ENCODE measurements at regions not wholly inside any gene's neighbourhood (a gene's known extent, or its start where the extent isn't known, plus 50 kb on each side); places are given as distances from the start of the nearest gene placed in this dataset.

DNA sequence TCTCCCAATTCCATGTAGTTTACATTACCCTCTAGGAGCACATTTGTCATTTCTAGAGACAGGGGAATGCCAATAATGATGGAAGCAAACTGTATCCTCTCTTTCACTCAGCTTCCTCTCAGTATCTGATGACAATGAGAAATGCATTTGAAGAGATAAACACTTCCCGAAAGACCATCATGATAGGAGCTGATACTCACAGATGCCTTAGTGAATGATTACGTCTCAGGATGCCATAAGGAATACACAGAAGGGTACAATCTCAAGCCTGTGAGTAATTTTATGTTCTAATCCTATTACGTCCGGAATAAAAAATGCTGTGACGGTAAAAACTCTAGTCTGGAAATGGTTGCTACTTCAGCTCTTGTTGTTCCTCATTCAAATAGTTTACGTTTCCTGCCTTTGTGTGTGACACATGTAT is 663.8 kb upstream of the MIR17HG start:
- no CpG with 5 or more reads among the region's 6 CpGs for WGBS, 2 experiments (ENCODE audit: extremely low coverage in 2 of 2, insufficient read length in 1 of 2)
- H3K14ac ChIP-seq (replicated peaks; ENCODE audit: low read depth, low read length), result no peak overlapping the region
- no peaks in the 10 kb centered on the region for H3K9me1 ChIP-seq (ENCODE audit: insufficient read depth, low read length)
- no peak overlapping the region for H3K23ac ChIP-seq (ENCODE audit: low read depth, low read length)
- no peak overlapping the region for H2BK15ac ChIP-seq (ENCODE audit: low read depth, low read length)
- in situ Hi-C loops (cut with MboI; ENCODE audit: low sequenced_read_pairs), result no loop called here
- no peak overlapping the region for H2AFZ ChIP-seq (replicated peaks; ENCODE audit: low read length, poor library complexity)
- H4K91ac ChIP-seq (ENCODE audit: insufficient read depth, low read depth, low read length), result no peak overlapping the region
- H2BK120ac ChIP-seq (ENCODE audit: low read depth, low read length), result no peak overlapping the region
- H3K4me1 ChIP-seq (ENCODE audit: control insufficient read depth, insufficient read depth, low read length), result no peaks in the 10 kb centered on the region
- no peak for ATAC-seq (ENCODE audit: low read depth)
- dilution Hi-C loops (cut with HindIII; ENCODE audit: low sequenced_read_pairs, unreplicated experiment), result no loop called here
- H2BK20ac ChIP-seq (ENCODE audit: low read depth, low read length), result no peak overlapping the region
- H3K4me3 ChIP-seq (ENCODE audit: insufficient read depth, low read depth, low read length), result no peak overlapping the region
- BruUV-seq (replicated peaks), result no TSS peak
- no peak overlapping the region for H4K5ac ChIP-seq (ENCODE audit: low read depth, low read length)
- no peak overlapping the region for H3K27ac ChIP-seq (ENCODE audit: insufficient read depth, low read length)
- H4K20me1 ChIP-seq (ENCODE audit: insufficient read depth, low read length), result no peaks in the 10 kb centered on the region
- no peak overlapping the region for H3K4ac ChIP-seq (ENCODE audit: low read depth, low read length)
- H3K56ac ChIP-seq (ENCODE audit: extremely low read depth, insufficient read depth, low read length), result no peak overlapping the region
- no peak overlapping the region for H3K9ac ChIP-seq (ENCODE audit: low read depth, low read length)
- TF ChIP-seq BHLHE40 (IDR thresholded peaks at IDR 0.05; ENCODE audit: low read depth, low read length) (no peak), NFE2L2 (IDR thresholded peaks at IDR 0.05; ENCODE audit: low read depth, low read length) (no peak), SMC3 (IDR thresholded peaks at IDR 0.05; ENCODE audit: low read depth, low read length) (no peak)
- TF ChIP-seq, protein P1, sequence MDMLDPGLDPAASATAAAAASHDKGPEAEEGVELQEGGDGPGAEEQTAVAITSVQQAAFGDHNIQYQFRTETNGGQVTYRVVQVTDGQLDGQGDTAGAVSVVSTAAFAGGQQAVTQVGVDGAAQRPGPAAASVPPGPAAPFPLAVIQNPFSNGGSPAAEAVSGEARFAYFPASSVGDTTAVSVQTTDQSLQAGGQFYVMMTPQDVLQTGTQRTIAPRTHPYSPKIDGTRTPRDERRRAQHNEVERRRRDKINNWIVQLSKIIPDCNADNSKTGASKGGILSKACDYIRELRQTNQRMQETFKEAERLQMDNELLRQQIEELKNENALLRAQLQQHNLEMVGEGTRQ (IDR thresholded peaks at IDR 0.05; ENCODE audit: low read depth, low read length), result no peak
- ChIA-PET POLR2A (ENCODE audit: unreplicated experiment) (no interaction called here), CTCF (no interaction called here)
- no peak overlapping the region for H3K18ac ChIP-seq (ENCODE audit: low read depth, low read length)
- H2BK5ac ChIP-seq (ENCODE audit: low read depth, low read length, poor library complexity, severe bottlenecking), result no peak overlapping the region
- DNase-seq, result peak; percentile 56
- no peak overlapping the region for H3K4me2 ChIP-seq (ENCODE audit: low read depth, low read length)
- no peaks in the 10 kb centered on the region for H3K36me3 ChIP-seq (ENCODE audit: control insufficient read depth, insufficient read depth, low read length)
- intact Hi-C loops (cut with micrococcal nuclease), result no loop called here
- no peaks in the 10 kb centered on the region for H3K79me1 ChIP-seq (ENCODE audit: low read depth in 1 of 2, low read length in 2 of 2)
- no peaks in the 10 kb centered on the region for H3K9me3 ChIP-seq (ENCODE audit: control insufficient read depth, insufficient read depth, low read length)
- no peak overlapping the region for H4K8ac ChIP-seq (ENCODE audit: low read depth in 2 of 2, low read length in 2 of 2)
- H2AK5ac ChIP-seq (ENCODE audit: low read depth, low read length), result no peak overlapping the region
- H2AK9ac ChIP-seq (replicated peaks; ENCODE audit: low read depth, low read length, poor library complexity), result no peak overlapping the region
- no peaks in the 10 kb centered on the region for H3K27me3 ChIP-seq (ENCODE audit: control insufficient read depth, insufficient read depth, low read length)

Data from IMR-90 (cell line).